ENCODE measurements at regions not wholly inside any gene's neighbourhood (a gene's known extent, or its start where the extent isn't known, plus 50 kb on each side); places are given as distances from the start of the nearest gene placed in this dataset.

GRCh38 chr20:51216850-51217249, 193.9 kb upstream of the KCNG1 start:
- DNase-seq = no peak

- no peak for DNase-seq
Measured at GRCh38 chr20:51212816-51213215, 189.9 kb upstream of the KCNG1 start.

- DNase-seq = no peak
Measured at GRCh38 chr20:51211191-51211590, 188.3 kb upstream of the KCNG1 start.

- no peak for DNase-seq
Measured at GRCh38 chr20:51210084-51210483, 187.2 kb upstream of the KCNG1 start.

GRCh38 chr20:51208162-51208561, 185.3 kb upstream of the KCNG1 start:
- no peak for DNase-seq

- DNase-seq = no peak
Measured at GRCh38 chr20:51206032-51206662, 183.2 kb upstream of the KCNG1 start.

GRCh38 chr20:51204794-51205193, 181.9 kb upstream of the KCNG1 start:
- DNase-seq = no peak

GRCh38 chr20:51204051-51204715, 181.3 kb upstream of the KCNG1 start:
- DNase-seq = no peak

GRCh38 chr20:51202304-51202703, 179.4 kb upstream of the KCNG1 start:
- no peak for DNase-seq

- no peak for DNase-seq
Measured at GRCh38 chr20:51199920-51200319, 177.0 kb upstream of the KCNG1 start.

GRCh38 chr20:51198876-51199523, 176.1 kb upstream of the KCNG1 start:
- DNase-seq = no peak

GRCh38 chr20:51198238-51198637, 175.3 kb upstream of the KCNG1 start:
- DNase-seq = no peak

- no peak for DNase-seq
Measured at GRCh38 chr20:51196991-51197651, 174.2 kb upstream of the KCNG1 start.

GRCh38 chr20:51195990-51196389, 173.1 kb upstream of the KCNG1 start:
- DNase-seq = no peak

GRCh38 chr20:51195419-51195901, 172.6 kb upstream of the KCNG1 start:
- DNase-seq = no peak

GRCh38 chr20:51193066-51193772, 170.3 kb upstream of the KCNG1 start:
- no peak for DNase-seq

- no peak for DNase-seq
Measured at GRCh38 chr20:51190783-51191180, 167.9 kb upstream of the KCNG1 start.

GRCh38 chr20:51189814-51190782, 167.2 kb upstream of the KCNG1 start:
- no peak for DNase-seq

- DNase-seq = no peak
Measured at GRCh38 chr20:51188941-51189340, 166.0 kb upstream of the KCNG1 start.

GRCh38 chr20:51187261-51187660, 164.4 kb upstream of the KCNG1 start:
- no peak for DNase-seq

GRCh38 chr20:51185861-51186260, 163.0 kb upstream of the KCNG1 start:
- no peak for DNase-seq

- DNase-seq = no peak
Measured at GRCh38 chr20:51185277-51185676, 162.4 kb upstream of the KCNG1 start.
